Suprapubic skin (tissue), 4 donors: ENCODE measurements at regions not wholly inside any gene's neighbourhood (a gene's known extent, or its start where the extent isn't known, plus 50 kb on each side); places are given as distances from the start of the nearest gene placed in this dataset.

Experiments
- DNase-seq, 2 donors: peaks; one replicate each; pipeline ENCODE4 v3.0.0-alpha.2; 2019; ENCODE audit warnings: low spot score in 2 of 2
- H3K27ac ChIP-seq: fragments of 200-600 bp; sonication (generic); one replicate; pipeline ENCODE4 v1.5.1; 2019
- H3K27me3 ChIP-seq: fragments of 200-600 bp; sonication (generic); one replicate; pipeline ENCODE4 v1.5.1; 2019
- H3K36me3 ChIP-seq: fragments of 200-600 bp; sonication (generic); one replicate; pipeline ENCODE4 v1.5.1; 2019
- H3K4me1 ChIP-seq: fragments of 200-600 bp; sonication (generic); one replicate; pipeline ENCODE4 v1.5.1; 2019
- H3K4me3 ChIP-seq: fragments of 200-600 bp; sonication (generic); one replicate; pipeline ENCODE4 v1.5.1; 2019; ENCODE audit warnings: mild to moderate bottlenecking
- H3K9me3 ChIP-seq: fragments of 200-600 bp; sonication (generic); one replicate; pipeline ENCODE4 v1.5.1; 2019
- CTCF ChIP-seq, 2 donors: fragments of 200-600 bp in 1 of 2; fragments of 450-650 bp in 1 of 2; sonication (generic) in 1 of 2; IDR thresholded peaks; one replicate each; pipeline ENCODE4 v1.5.1; 2016 to 2019; ENCODE audit warnings: antibody characterized with exemption in 2 of 2, mild to moderate bottlenecking in 1 of 2, moderate library complexity in 1 of 2
- EP300 ChIP-seq: sonication (generic); formaldehyde crosslinking; IDR thresholded peaks from one replicate; pipeline ENCODE4 v1.6.1; 2017; ENCODE audit warnings: antibody characterized with exemption
- POLR2A ChIP-seq, 2 donors: fragments of 450-650 bp; IDR thresholded peaks; one replicate each; pipeline ENCODE4 v1.6.1; 2017; ENCODE audit warnings: antibody characterized with exemption in 2 of 2, mild to moderate bottlenecking in 2 of 2, moderate library complexity in 2 of 2
- POLR2AphosphoS5 ChIP-seq, 3 donors: sonication (generic); formaldehyde crosslinking; IDR thresholded peaks; one replicate each; pipeline ENCODE4 v1.6.1; 2017; ENCODE audit warnings: antibody characterized with exemption in 3 of 3
- WGBS: methylation state at CpG from one replicate; pipeline ENCODE4 v1.1.5; 2018; 5-methylcytosine and 5-hydroxymethylcytosine counted together

- no peak for DNase-seq
- H3K4me1 ChIP-seq, result no peaks in the 10 kb centered on the region
- no peak overlapping the region for H3K27ac ChIP-seq
- no peak for TF ChIP-seq POLR2AphosphoS5 (IDR thresholded peaks at IDR 0.05)
- no peak for TF ChIP-seq POLR2A (IDR thresholded peaks at IDR 0.05)
- TF ChIP-seq EP300, result no peak
- no peak for TF ChIP-seq CTCF (IDR thresholded peaks at IDR 0.05)
- no peaks in the 10 kb centered on the region for H3K27me3 ChIP-seq
- no peaks in the 10 kb centered on the region for H3K9me3 ChIP-seq
- WGBS, result 42% methylated on average over 1 of the region's 1 CpG
- H3K36me3 ChIP-seq, result no peaks in the 10 kb centered on the region
- no peak overlapping the region for H3K4me3 ChIP-seq
These were observed 416.5 kb downstream of the PLA2G4A start for GRCh38 chr1:187245201-187245600.

- WGBS, result 91% methylated on average over 1 of the region's 1 CpG
- no peaks in the 10 kb centered on the region for H3K27me3 ChIP-seq
These were observed 420.4 kb downstream of the PLA2G4A start for GRCh38 chr1:187249196-187249595.

GRCh38 chr1:187252923-187253322 is 424.2 kb downstream of the PLA2G4A start:
- Histone ChIP-seq H3K27ac (no peak overlapping the region), H3K36me3 (no peaks in the 10 kb centered on the region), H3K4me3 (no peak overlapping the region), H3K4me1 (no peaks in the 10 kb centered on the region), H3K27me3 (no peaks in the 10 kb centered on the region), H3K9me3 (no peaks in the 10 kb centered on the region)
- 90% methylated on average over 1 of the region's 1 CpG for WGBS
- TF ChIP-seq EP300, result no peak
- no peak for TF ChIP-seq CTCF (IDR thresholded peaks at IDR 0.05)
- no peak for TF ChIP-seq POLR2A (IDR thresholded peaks at IDR 0.05)
- TF ChIP-seq POLR2AphosphoS5 (IDR thresholded peaks at IDR 0.05), result no peak
- DNase-seq, result no peak

More at GRCh38 chr1:187249196-187249595, 420.4 kb downstream of the PLA2G4A start:
- H3K36me3 ChIP-seq, result no peaks in the 10 kb centered on the region
- TF ChIP-seq POLR2AphosphoS5 (IDR thresholded peaks at IDR 0.05), result no peak
- H3K27ac ChIP-seq, result no peak overlapping the region
- no peak for DNase-seq
- no peaks in the 10 kb centered on the region for H3K4me1 ChIP-seq
- no peaks in the 10 kb centered on the region for H3K9me3 ChIP-seq
- H3K4me3 ChIP-seq, result no peak overlapping the region

GRCh38 chr1:187257476-187257875 is 428.7 kb downstream of the PLA2G4A start:
- H3K36me3 ChIP-seq, result no peaks in the 10 kb centered on the region

GRCh38 chr1:187261637-187262036 is 432.9 kb downstream of the PLA2G4A start:
- DNase-seq, result no peak
- H3K27ac ChIP-seq, result no peak overlapping the region
- H3K4me1 ChIP-seq, result no peaks in the 10 kb centered on the region
- no peak for TF ChIP-seq POLR2AphosphoS5 (IDR thresholded peaks at IDR 0.05)
- no peak overlapping the region for H3K4me3 ChIP-seq
- H3K9me3 ChIP-seq, result no peaks in the 10 kb centered on the region
- no peaks in the 10 kb centered on the region for H3K36me3 ChIP-seq
- H3K27me3 ChIP-seq, result no peaks in the 10 kb centered on the region
- WGBS, result 38% methylated on average over 3 of the region's 3 CpGs

More at GRCh38 chr1:187257476-187257875, 428.7 kb downstream of the PLA2G4A start:
- TF ChIP-seq POLR2A (IDR thresholded peaks at IDR 0.05) (no peak), POLR2AphosphoS5 (IDR thresholded peaks at IDR 0.05) (no peak), CTCF (IDR thresholded peaks at IDR 0.05) (no peak), EP300 (no peak)
- WGBS, result 80% methylated on average over 3 of the region's 3 CpGs
- Histone ChIP-seq H3K27ac (no peak overlapping the region), H3K4me1 (no peaks in the 10 kb centered on the region), H3K27me3 (no peaks in the 10 kb centered on the region), H3K9me3 (no peaks in the 10 kb centered on the region), H3K4me3 (no peak overlapping the region)
- no peak for DNase-seq

- TF ChIP-seq POLR2A (IDR thresholded peaks at IDR 0.05), result no peak
- H3K4me3 ChIP-seq, result no peak overlapping the region
- WGBS, result 53% methylated on average over 2 of the region's 2 CpGs
- H3K4me1 ChIP-seq, result no peaks in the 10 kb centered on the region
- H3K27ac ChIP-seq, result no peak overlapping the region
- H3K27me3 ChIP-seq, result no peaks in the 10 kb centered on the region
- H3K9me3 ChIP-seq, result no peaks in the 10 kb centered on the region
- no peaks in the 10 kb centered on the region for H3K36me3 ChIP-seq
- DNase-seq, result no peak
These were observed 434.0 kb downstream of the PLA2G4A start for GRCh38 chr1:187262731-187263130.

GRCh38 chr1:187264995-187265602 is 436.4 kb downstream of the PLA2G4A start:
- H3K4me3 ChIP-seq, result no peak overlapping the region
- 60% methylated on average over 4 of the region's 4 CpGs for WGBS
- no peaks in the 10 kb centered on the region for H3K27me3 ChIP-seq
- no peaks in the 10 kb centered on the region for H3K4me1 ChIP-seq
- H3K9me3 ChIP-seq, result no peaks in the 10 kb centered on the region
- no peak overlapping the region for H3K27ac ChIP-seq
- TF ChIP-seq CTCF (IDR thresholded peaks at IDR 0.05) (no peak), POLR2AphosphoS5 (IDR thresholded peaks at IDR 0.05) (no peak), POLR2A (IDR thresholded peaks at IDR 0.05) (no peak), EP300 (no peak)
- DNase-seq, result no peak
- no peaks in the 10 kb centered on the region for H3K36me3 ChIP-seq
